NB4 (cell line): ENCODE measurements at regions not wholly inside any gene's neighbourhood (a gene's known extent, or its start where the extent isn't known, plus 50 kb on each side); places are given as distances from the start of the nearest gene placed in this dataset.

Experiments used
- DNase-seq: peaks from one replicate; pipeline ENCODE4 v3.0.0; 2010; ENCODE audit warnings: low read depth
- H3K4me3 ChIP-seq: one replicate; pipeline ENCODE4 v1.5.1; 2011; ENCODE audit warnings: mild to moderate bottlenecking, low read depth, low read length, moderate library complexity
- MYC ChIP-seq: IDR thresholded peaks from 2 replicates; pipeline ENCODE4 v1.6.1; 2011; ENCODE audit warnings: low read depth, low read length
- POLR2A ChIP-seq: IDR thresholded peaks from 2 replicates; pipeline ENCODE4 v1.6.1; 2011; ENCODE audit warnings: mild to moderate bottlenecking; ENCODE audit not compliant: insufficient read length; ENCODE audit errors: extremely low read depth
- TF ChIP-seq, protein P1 (sequence below): IDR thresholded peaks from 2 replicates; pipeline ENCODE4 v1.6.1; 2011; ENCODE audit warnings: low read depth, low read length
- TF ChIP-seq, protein P2 (sequence below): IDR thresholded peaks from one replicate; pipeline ENCODE4 v1.5.1; 2012; ENCODE audit warnings: low read depth, low read length

DNA sequence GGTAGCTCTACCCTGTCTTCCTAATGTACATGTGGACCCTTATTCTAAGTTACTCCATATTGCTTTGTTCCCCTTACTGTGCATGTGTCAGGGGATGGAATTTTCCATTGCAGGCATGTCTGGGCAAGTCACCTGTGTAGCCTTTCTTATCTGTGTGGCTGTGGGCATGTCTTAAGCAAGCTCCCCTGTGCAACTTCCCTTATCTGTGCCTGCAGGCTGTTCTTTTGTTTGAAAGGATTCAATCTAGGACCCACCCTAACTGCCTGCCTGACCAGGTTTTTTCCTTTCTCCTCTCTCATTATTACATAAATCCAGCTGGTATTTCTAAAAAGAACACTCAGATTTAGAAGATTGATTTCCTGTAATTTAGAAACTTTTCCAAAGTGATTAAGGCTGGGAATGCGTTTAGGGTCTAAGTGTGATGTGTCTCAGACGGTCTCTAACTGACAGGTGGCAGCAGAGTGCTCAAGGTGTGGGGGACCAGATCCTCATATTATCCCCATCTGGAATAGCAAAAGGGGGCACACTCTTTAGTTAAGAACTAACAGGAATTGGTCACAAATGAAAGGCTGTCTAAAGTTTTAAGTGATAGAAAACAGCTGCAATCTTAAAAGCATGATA, 198.9 kb upstream of the PPP1R2C start:
- TF ChIP-seq POLR2A (no peak), MYC (no peak)
- TF ChIP-seq, protein P1, sequence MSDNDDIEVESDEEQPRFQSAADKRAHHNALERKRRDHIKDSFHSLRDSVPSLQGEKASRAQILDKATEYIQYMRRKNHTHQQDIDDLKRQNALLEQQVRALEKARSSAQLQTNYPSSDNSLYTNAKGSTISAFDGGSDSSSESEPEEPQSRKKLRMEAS = no peak
- TF ChIP-seq, protein P2, sequence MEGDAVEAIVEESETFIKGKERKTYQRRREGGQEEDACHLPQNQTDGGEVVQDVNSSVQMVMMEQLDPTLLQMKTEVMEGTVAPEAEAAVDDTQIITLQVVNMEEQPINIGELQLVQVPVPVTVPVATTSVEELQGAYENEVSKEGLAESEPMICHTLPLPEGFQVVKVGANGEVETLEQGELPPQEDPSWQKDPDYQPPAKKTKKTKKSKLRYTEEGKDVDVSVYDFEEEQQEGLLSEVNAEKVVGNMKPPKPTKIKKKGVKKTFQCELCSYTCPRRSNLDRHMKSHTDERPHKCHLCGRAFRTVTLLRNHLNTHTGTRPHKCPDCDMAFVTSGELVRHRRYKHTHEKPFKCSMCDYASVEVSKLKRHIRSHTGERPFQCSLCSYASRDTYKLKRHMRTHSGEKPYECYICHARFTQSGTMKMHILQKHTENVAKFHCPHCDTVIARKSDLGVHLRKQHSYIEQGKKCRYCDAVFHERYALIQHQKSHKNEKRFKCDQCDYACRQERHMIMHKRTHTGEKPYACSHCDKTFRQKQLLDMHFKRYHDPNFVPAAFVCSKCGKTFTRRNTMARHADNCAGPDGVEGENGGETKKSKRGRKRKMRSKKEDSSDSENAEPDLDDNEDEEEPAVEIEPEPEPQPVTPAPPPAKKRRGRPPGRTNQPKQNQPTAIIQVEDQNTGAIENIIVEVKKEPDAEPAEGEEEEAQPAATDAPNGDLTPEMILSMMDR = no peak
- DNase-seq = peak; percentile 15
- H3K4me3 ChIP-seq = no peak overlapping the region

DNA sequence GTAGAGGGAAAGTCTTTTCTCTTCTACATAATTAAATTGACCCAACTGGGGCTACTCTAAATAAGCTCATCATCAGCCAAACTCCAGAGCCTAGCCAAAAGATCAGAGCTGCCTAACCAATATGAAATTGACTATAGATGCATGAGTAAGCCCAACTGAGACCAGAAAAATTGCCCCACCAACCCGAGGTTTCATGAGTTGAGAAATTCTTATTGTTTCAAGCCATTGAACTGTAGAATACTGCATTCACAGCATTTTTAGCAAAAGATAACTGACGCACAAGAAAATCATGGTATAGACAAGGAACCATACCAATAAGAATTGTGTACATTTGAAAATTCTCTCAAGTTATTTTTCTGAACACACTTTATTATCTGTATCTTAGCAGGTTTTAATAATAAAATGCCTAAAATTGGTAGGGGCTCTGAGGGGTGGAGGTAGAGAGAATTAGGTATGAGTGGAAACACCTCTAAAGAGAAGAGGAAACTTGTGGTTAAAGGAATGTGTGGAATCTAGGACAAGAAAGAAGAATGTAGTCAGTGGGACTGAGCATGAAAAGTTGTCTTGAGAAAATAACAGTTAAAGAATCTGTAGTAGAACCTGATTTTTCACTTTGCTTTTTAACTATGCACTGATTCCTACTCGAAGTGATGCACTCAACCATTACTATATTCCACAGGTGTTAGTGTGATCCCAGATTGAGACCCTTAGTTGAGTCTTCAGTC, 200.9 kb upstream of the PPP1R2C start:
- DNase-seq = no peak
- H3K4me3 ChIP-seq = no peak overlapping the region
- TF ChIP-seq MYC (no peak), POLR2A (no peak)
- TF ChIP-seq, protein P1 = no peak
- TF ChIP-seq, protein P2 = no peak

DNA sequence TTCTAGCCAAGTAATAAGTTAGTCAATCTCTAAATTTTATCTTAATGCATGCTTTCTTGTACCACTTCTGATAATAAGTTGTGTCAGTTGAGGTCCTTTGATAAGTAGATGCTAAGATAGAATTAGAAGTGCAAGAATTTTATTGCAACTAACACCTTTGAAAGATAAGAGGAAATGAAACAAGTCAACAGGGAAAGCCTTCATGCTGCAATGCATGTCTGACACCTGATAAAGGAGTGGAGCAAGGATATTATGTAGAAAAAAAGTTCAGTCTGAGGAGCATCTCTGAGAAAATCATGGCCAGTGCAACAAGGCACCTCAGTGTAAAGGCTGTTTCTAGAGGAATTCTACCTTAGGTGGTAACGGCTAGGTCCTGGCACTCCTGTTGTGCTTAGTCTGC, 210.7 kb upstream of the PPP1R2C start:
- TF ChIP-seq, protein P1 = no peak
- TF ChIP-seq POLR2A (no peak), MYC (no peak)
- no peak overlapping the region for H3K4me3 ChIP-seq
- no peak for DNase-seq

DNA sequence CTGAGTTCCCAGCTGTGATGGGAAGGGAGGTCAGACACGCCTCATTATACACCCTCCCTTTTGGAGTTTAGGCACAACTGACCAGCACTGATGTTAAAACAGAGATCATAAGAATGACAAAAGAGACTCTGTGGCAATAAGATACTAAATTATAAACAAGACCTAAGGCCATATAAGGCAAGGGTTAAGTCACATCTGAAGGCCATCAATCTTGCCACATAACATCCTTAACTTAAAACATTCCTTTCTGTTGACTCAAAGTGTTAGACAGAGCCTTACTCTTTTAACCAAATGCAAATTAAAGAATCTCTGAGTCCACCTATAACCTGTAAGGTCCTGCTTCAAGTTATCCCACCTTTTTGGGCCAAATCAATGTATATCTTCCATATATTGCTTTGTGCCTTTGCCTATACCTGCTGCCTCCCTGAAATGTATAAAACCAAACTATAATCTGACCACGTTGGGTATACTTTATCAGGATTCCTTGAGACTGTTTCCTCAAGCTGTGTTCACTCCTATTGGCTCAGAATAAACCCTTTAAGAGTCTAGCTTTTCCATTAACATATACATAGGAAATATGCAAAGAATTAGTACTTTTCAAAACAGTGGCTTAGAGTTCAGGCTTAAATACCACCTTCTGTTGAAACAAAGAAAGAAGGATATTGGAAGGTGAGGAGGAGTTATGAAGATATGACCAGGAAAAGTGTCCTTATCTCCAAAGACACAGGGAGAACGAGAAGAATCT, 214.4 kb upstream of the PPP1R2C start:
- no peak for DNase-seq
- H3K4me3 ChIP-seq = no peak overlapping the region
- TF ChIP-seq, protein P2 = no peak
- TF ChIP-seq POLR2A = no peak
- TF ChIP-seq MYC = no peak
- TF ChIP-seq, protein P1 = no peak

DNA sequence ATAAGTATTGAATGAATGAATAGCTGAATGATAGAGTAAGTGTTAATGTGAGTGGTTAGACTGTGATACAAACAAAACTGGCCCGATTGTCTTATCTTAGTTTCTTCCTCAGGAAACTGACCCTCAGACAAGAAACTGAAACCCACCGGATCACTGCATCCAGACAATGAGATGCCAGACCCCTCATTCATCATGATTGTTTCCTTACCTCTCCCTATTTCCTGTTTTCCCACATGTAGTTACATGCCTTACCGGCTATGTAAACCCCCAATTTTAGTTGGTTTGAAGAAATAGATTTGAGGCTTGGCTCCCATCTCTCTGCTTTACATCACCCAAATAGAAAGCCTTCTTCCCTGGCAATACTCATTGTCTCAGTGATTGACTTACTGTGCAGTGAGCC, 218.9 kb upstream of the PPP1R2C start:
- TF ChIP-seq, protein P1 = no peak
- TF ChIP-seq MYC = no peak
- TF ChIP-seq, protein P2 = no peak
- no peak for TF ChIP-seq POLR2A
- no peak for DNase-seq
- H3K4me3 ChIP-seq = no peak overlapping the region
